Adrenal gland (tissue), 9 donors: ENCODE measurements at regions not wholly inside any gene's neighbourhood (a gene's known extent, or its start where the extent isn't known, plus 50 kb on each side); places are given as distances from the start of the nearest gene placed in this dataset.
"Not testable (repeated sequence)": the region's sequence is repeated elsewhere in the genome, so short reads cannot be mapped to it uniquely, and the experiment has no call there.

ENCODE experiments used
- DNase-seq, 7 donors: peaks; one replicate each; pipeline ENCODE4 v3.0.0-alpha.2; 2019 to 2020
- H3K27ac ChIP-seq, 5 donors: fragments of 200-600 bp; sonication (generic) in 4 of 5; 1 replicate in 3 of 5; 2 replicates in 2 of 5; pipeline versions ENCODE4 v1.5.1 to v1.8.0; 2016 to 2020; ENCODE audit warnings: mild to moderate bottlenecking in 1 of 5
- H3K27me3 ChIP-seq: fragments of 200-600 bp; 2 replicates; pipeline ENCODE4 v1.8.0; 2021
- H3K36me3 ChIP-seq, 2 donors: fragments of 200-600 bp; replicated peaks in 1 of 2; 1 replicate in 1 of 2; 2 replicates in 1 of 2; pipeline versions ENCODE4 v1.5.1 to v1.8.0; 2018 to 2022
- H3K4me1 ChIP-seq, 2 donors: fragments of 200-600 bp; replicated peaks in 1 of 2; 1 replicate in 1 of 2; 2 replicates in 1 of 2; pipeline versions ENCODE4 v1.5.1 to v1.8.0; 2018 to 2021
- H3K4me3 ChIP-seq, 4 donors: fragments of 200-600 bp; sonication (generic) in 3 of 4; one replicate each; pipeline ENCODE4 v1.5.1; 2016 to 2018
- H3K9me3 ChIP-seq, 3 donors: fragments of 200-600 bp; sonication (generic) in 1 of 3; replicated peaks in 1 of 3; 1 replicate in 2 of 3; 2 replicates in 1 of 3; pipeline versions ENCODE4 v1.5.1 to v1.8.0; 2016 to 2021
- CTCF ChIP-seq, 6 experiments: fragments of 450-650 bp in 4 of 6; fragments of 200-600 bp in 2 of 6; sonication (generic) in 1 of 6; IDR thresholded peaks; 1 replicate in 5 of 6; 2 replicates in 1 of 6; pipeline versions ENCODE4 v1.5.1 to v1.8.0; 2016 to 2021; ENCODE audit warnings: antibody characterized with exemption in 6 of 6, mild to moderate bottlenecking in 2 of 6, moderate library complexity in 1 of 6
- POLR2A ChIP-seq, 2 donors: fragments of 450-650 bp; IDR thresholded peaks; one replicate each; pipeline ENCODE4 v1.6.1; 2017; ENCODE audit warnings: antibody characterized with exemption in 2 of 2, mild to moderate bottlenecking in 2 of 2, moderate library complexity in 1 of 2
- WGBS, 4 donors: extraction: QIAGEN DNeasy Blood & Tissue Kit in 2 of 4; methylation state at CpG; one replicate each; pipeline versions ENCODE4 v1.1.5 to v1.1.7; 2013 to 2017; 5-methylcytosine and 5-hydroxymethylcytosine counted together
- intact Hi-C, 2 donors: fragments of 100-400 bp; cut with DNase I; formaldehyde crosslinking; loops; one replicate each; pipeline versions ENCODE4 v1.14.1 to v1.15.0; 2022 to 2023
- donor health status: healthy with polysubstance abuse.
- donor health status: Bipolar disorder and iron deficiency.
- donor health status: DM: yes; HTN: yes; CAD: no.
- donor health status: DM: no; HTN: no; CAD: no.
- donor health status: DM: no; HTN: no; CAD: no.

DNA sequence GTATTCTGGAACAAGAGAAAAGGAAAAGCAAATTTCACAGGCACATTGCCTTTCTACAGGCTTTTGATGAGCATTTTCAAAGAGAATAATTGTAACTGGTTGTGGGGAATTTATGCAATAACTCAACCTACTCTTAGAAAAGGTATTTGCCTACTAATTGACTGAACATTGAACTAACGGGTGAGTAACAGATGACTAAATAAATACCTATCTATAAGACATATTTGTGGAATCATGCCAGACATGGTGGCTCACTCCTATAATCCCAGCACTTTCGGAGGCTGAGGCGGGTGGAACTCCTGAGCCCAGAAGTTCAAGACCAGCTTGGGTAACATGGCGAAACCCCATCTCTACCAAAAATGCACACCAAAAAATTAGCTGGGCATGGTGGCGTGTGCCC is 367.7 kb downstream of the CGGBP1 start:
- intact Hi-C loops: no loop called here

GRCh38 chr3:87678984-87679660 is 379.7 kb downstream of the CGGBP1 start:
- H3K36me3 ChIP-seq, H3K4me3 ChIP-seq, DNase-seq, H3K27me3 ChIP-seq, H3K27ac ChIP-seq, H3K9me3 ChIP-seq, intact Hi-C loops, H3K4me1 ChIP-seq: not testable (repeated sequence)
- 88 to 93% (median 92%) methylated on average over 13 to 27 of the region's 27 CpGs; no CpG with 5 or more reads in 1 of the 4 donors for WGBS, 4 donors

More for the DNA sequence above, 367.7 kb downstream of the CGGBP1 start:
- H3K27me3 ChIP-seq: no peaks in the 10 kb centered on the region
- TF ChIP-seq POLR2A (IDR thresholded peaks at IDR 0.05) (no peak), CTCF (IDR thresholded peaks at IDR 0.05) (no peak)
- no peaks in the 10 kb centered on the region for H3K9me3 ChIP-seq
- H3K27ac ChIP-seq: no peak overlapping the region
- H3K4me1 ChIP-seq: no peaks in the 10 kb centered on the region
- no peak for DNase-seq
- no peak overlapping the region for H3K4me3 ChIP-seq
- no peaks in the 10 kb centered on the region for H3K36me3 ChIP-seq
- 86 to 90% (median 88%) methylated on average over 5 of the region's 5 CpGs for WGBS, 4 donors

DNA sequence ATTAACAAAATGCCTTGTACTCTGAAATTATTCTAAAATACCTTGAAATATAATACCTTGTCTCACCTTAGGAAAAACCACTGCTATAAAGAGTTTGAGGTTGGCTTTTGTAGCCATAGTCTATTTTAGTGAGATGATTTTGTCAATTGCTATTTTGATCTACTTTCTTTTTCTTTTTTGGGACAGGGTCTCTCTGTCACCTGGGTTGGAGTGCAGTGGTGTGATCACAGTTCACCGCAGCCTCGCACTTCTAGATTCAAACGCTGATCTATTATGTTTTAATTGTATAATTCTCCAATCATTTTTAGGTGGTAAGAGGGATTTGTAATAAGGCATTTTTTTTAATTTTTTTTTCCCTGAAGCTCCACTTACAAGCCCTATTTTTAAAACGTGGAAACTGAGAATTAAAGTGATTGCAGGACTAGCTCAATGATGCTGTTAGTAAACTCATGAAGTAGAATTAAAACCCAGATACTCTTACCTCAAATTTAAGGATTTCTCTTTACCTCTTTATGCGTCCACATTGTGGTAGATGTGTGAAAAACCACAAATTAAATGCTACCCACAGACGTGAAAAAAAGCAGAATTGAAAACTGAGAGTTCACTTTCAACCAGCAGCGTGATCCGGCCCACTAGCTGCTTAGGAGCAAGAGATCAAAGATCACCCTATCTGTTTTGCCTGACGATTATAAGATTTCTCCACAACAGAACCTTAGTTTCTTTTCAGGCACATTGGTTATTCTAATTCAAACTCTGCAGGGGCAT is 384.2 kb downstream of the CGGBP1 start:
- TF ChIP-seq POLR2A (IDR thresholded peaks at IDR 0.05) (no peak), CTCF (IDR thresholded peaks at IDR 0.05) (no peak)
- Histone ChIP-seq H3K4me1 (no peaks in the 10 kb centered on the region), H3K36me3 (no peaks in the 10 kb centered on the region), H3K27me3 (no peaks in the 10 kb centered on the region), H3K27ac (no peak overlapping the region), H3K9me3 (no peaks in the 10 kb centered on the region), H3K4me3 (no peak overlapping the region)
- intact Hi-C loops: no loop called here
- DNase-seq: no peak
- 58 to 67% (median 61%) methylated on average over 9 of the region's 9 CpGs for WGBS, 4 donors

DNA sequence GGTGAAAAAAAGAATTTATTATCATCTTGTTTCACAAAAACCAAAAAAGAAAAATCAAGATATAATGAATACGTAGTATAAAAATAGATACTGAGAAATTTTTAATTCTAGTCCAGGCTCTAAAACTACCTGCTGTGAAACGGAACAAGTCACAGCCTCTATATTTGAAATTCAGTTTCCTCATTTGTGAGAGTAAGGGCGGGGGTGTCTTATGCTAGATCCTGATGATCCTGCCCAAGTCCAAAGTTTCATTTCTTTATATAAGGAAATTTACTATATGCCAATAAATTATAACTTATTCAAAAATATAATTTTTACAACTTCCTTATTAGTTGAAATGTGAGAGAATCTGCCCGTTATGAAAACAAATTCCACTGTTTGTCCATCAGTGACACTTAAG is 385.7 kb downstream of the CGGBP1 start:
- H3K27me3 ChIP-seq: no peaks in the 10 kb centered on the region
- H3K9me3 ChIP-seq: no peaks in the 10 kb centered on the region
- intact Hi-C loops: no loop called here
- H3K27ac ChIP-seq: no peak overlapping the region
- no peaks in the 10 kb centered on the region for H3K4me1 ChIP-seq
- no peak overlapping the region for H3K4me3 ChIP-seq
- WGBS, 4 donors: 72 to 78% (median 75%) methylated on average over 4 of the region's 4 CpGs
- TF ChIP-seq CTCF (IDR thresholded peaks at IDR 0.05): no peak
- no peak for TF ChIP-seq POLR2A (IDR thresholded peaks at IDR 0.05)
- DNase-seq: no peak
- no peaks in the 10 kb centered on the region for H3K36me3 ChIP-seq
